ENCODE measurements at regions not wholly inside any gene's neighbourhood (a gene's known extent, or its start where the extent isn't known, plus 50 kb on each side); places are given as distances from the start of the nearest gene placed in this dataset.

- TF ChIP-seq CTCF (IDR thresholded peaks at IDR 0.05; ENCODE audit: extremely low read depth in 1 of 2, insufficient read depth in 1 of 2, low read depth in 1 of 2, low read length in 2 of 2) (no peak), POLR2AphosphoS5 (IDR thresholded peaks at IDR 0.05; ENCODE audit: insufficient read depth, low read depth, low read length) (no peak)
These were observed 149.0 kb upstream of the KCNIP4 start for GRCh38 chr4:22097596-22097995.

Measured in endothelial cell of umbilical vein (primary cell).